K562 (cell line): ENCODE measurements at regions not wholly inside any gene's neighbourhood (a gene's known extent, or its start where the extent isn't known, plus 50 kb on each side); places are given as distances from the start of the nearest gene placed in this dataset.

ENCODE experiments used
- ATAC-seq: fragments of 200-7000 bp; cut with Tn5 transposase; 3 replicates; pipeline ENCODE4 v1.9.1; 2020; ENCODE audit warnings: moderate library complexity
- BruUV-seq: library from RNA; stranded (reverse); fragments of 400-500 nt; replicated peaks from 2 replicates; lab custom pipeline; 2021; lab: Mats Ljungman, UMichigan
- CTCF ChIA-PET: fragments of 300-600 bp; formaldehyde crosslinking; extraction: SDS; loops from one replicate; lab custom pipeline; 2021; ENCODE audit warnings: low intra/inter-chr PET ratio; lab: Yijun Ruan, JAX
- POLR2A ChIA-PET: fragments of 300-600, 350-650 bp; sonication (Branson Sonifier 250); formaldehyde crosslinking; extraction: SDS; loops from one replicate; lab custom pipeline; 2021; ENCODE audit warnings: antibody characterized with exemption, inconsistent platforms; lab: Yijun Ruan, JAX
- DNase-seq, 4 experiments: peaks; one replicate each; pipeline versions ENCODE4 v3.0.0 to v3.0.0-alpha.2; 2011 to 2018; ENCODE audit warnings: low spot score in 3 of 4, mixed read lengths in 3 of 4; ENCODE audit errors: extremely low read depth in 1 of 4
- FAIRE-seq: peaks from 2 replicates; lab custom pipeline; 2011; peaks lifted over from hg19 to GRCh38; lab: Jason Lieb, UNC
- H2AFZ ChIP-seq: 2 replicates; pipeline ENCODE4 v1.6.0; 2011; ENCODE audit warnings: low read depth, low read length, control low read depth, inconsistent platforms
- H3K27ac ChIP-seq: fragments of 200-600 bp; 3 replicates; pipeline ENCODE4 v1.8.0; 2011; ENCODE audit warnings: low read depth, mild to moderate bottlenecking, control low read depth, inconsistent platforms, low read length, moderate library complexity, mixed read lengths; ENCODE audit errors: extremely low read depth
- H3K27me3 ChIP-seq, 2 experiments: fragments of 300-600 bp in 1 of 2; 2 replicates in 1 of 2; 3 replicates in 1 of 2; pipeline versions ENCODE4 v1.6.0 to v1.8.0; 2011; ENCODE audit warnings: inconsistent platforms in 2 of 2, low read length in 2 of 2, mild to moderate bottlenecking in 1 of 2, mixed read lengths in 1 of 2, moderate library complexity in 1 of 2; ENCODE audit not compliant: control insufficient read depth in 2 of 2, insufficient read depth in 2 of 2
- H3K36me3 ChIP-seq: fragments of 300-600 bp; 3 replicates; pipeline ENCODE4 v1.8.0; 2011; ENCODE audit warnings: mild to moderate bottlenecking, low read length, inconsistent platforms; ENCODE audit not compliant: control insufficient read depth, insufficient read depth
- H3K4me1 ChIP-seq, 2 experiments: fragments of 200-600 bp in 1 of 2; replicated peaks in 1 of 2; 2 replicates in 1 of 2; 3 replicates in 1 of 2; pipeline versions ENCODE4 v1.5.1 to v1.8.0; 2011; ENCODE audit warnings: inconsistent platforms in 2 of 2, low read length in 2 of 2, mild to moderate bottlenecking in 1 of 2, mixed read lengths in 1 of 2, moderate library complexity in 1 of 2; ENCODE audit not compliant: control insufficient read depth in 2 of 2, insufficient read depth in 2 of 2
- H3K4me2 ChIP-seq: 2 replicates; pipeline ENCODE4 v1.6.1; 2011; ENCODE audit warnings: low read length, control low read depth, inconsistent platforms, mixed read lengths; ENCODE audit not compliant: insufficient read depth
- H3K4me3 ChIP-seq: fragments of 200-600 bp; sonication (generic), shearing (Covaris generic); 2 replicates; pipeline ENCODE4 v1.5.1; 2016; ENCODE audit warnings: control low read depth, inconsistent platforms
- H3K79me2 ChIP-seq: fragments of 200-600 bp; 3 replicates; pipeline ENCODE4 v1.8.0; 2011; ENCODE audit warnings: low read length, inconsistent platforms; ENCODE audit not compliant: control insufficient read depth, insufficient read depth
- H3K9ac ChIP-seq, 2 experiments: 2 replicates each; pipeline versions ENCODE4 v1.6.0 to v1.6.1; 2011; ENCODE audit warnings: low read depth in 2 of 2, low read length in 2 of 2, control low read depth in 1 of 2, inconsistent platforms in 1 of 2, mild to moderate bottlenecking in 1 of 2, mixed read lengths in 1 of 2; ENCODE audit not compliant: insufficient read depth in 1 of 2
- H3K9me1 ChIP-seq: one replicate; pipeline ENCODE4 v1.6.0; 2011; ENCODE audit warnings: inconsistent platforms, mild to moderate bottlenecking, low read length, moderate library complexity; ENCODE audit not compliant: control insufficient read depth, insufficient read depth
- H3K9me3 ChIP-seq: replicated peaks from 2 replicates; pipeline ENCODE4 v1.5.1; 2011; ENCODE audit warnings: low read depth, low read length, inconsistent platforms; ENCODE audit not compliant: control insufficient read depth, insufficient read depth
- H4K20me1 ChIP-seq: replicated peaks from 2 replicates; pipeline ENCODE4 v1.6.1; 2011; ENCODE audit warnings: low read length, inconsistent platforms, mixed read lengths; ENCODE audit not compliant: control insufficient read depth, insufficient read depth
- BACH1 ChIP-seq: fragments of 200-800 bp; sonication (Bioruptor generic); IDR thresholded peaks from 2 replicates; pipeline ENCODE4 v1.6.1; 2016; ENCODE audit warnings: missing genetic modification characterization, missing compliant biosample characterization
- DLX4 ChIP-seq: fragments of 250-450 bp; sonication (Bioruptor Pico); IDR thresholded peaks from 2 replicates; pipeline ENCODE4 v1.6.1; 2021; ENCODE audit warnings: mild to moderate bottlenecking
- GATAD2A ChIP-seq: fragments of 450-650 bp; IDR thresholded peaks from 2 replicates; pipeline ENCODE4 v1.6.1; 2017
- GTF2E2 ChIP-seq: fragments of 200-800 bp; sonication (Bioruptor generic); IDR thresholded peaks from 2 replicates; pipeline ENCODE4 v1.6.1; 2016; ENCODE audit warnings: missing genetic modification characterization, missing compliant biosample characterization
- HDAC6 ChIP-seq: IDR thresholded peaks from 2 replicates; pipeline ENCODE4 v1.6.1; 2012; ENCODE audit warnings: low read depth, mild to moderate bottlenecking, control low read depth, inconsistent platforms, low read length, moderate library complexity
- LCOR ChIP-seq: sonication (generic); formaldehyde crosslinking; IDR thresholded peaks from 2 replicates; pipeline ENCODE4 v1.8.0; 2022; ENCODE audit warnings: mild to moderate bottlenecking, missing genetic modification reagents
- MED1 ChIP-seq: sonication (generic); formaldehyde crosslinking; IDR thresholded peaks from 2 replicates; pipeline ENCODE4 v1.8.1; 2023; ENCODE audit warnings: missing genetic modification reagents, borderline replicate concordance
- SMARCA5 ChIP-seq: fragments of 450-650 bp; IDR thresholded peaks from 2 replicates; pipeline ENCODE4 v1.6.1; 2016
- TAF1 ChIP-seq: IDR thresholded peaks from 2 replicates; pipeline ENCODE4 v1.6.1; 2011; ENCODE audit warnings: mild to moderate bottlenecking, low read length, moderate library complexity; ENCODE audit not compliant: insufficient read depth, control insufficient read depth, severe bottlenecking; ENCODE audit errors: extremely low read depth
- TBP ChIP-seq: optimal IDR thresholded peaks from 2 replicates; pipeline ENCODE3; 2011; ENCODE audit warnings: low read depth, low read length, improper control_type of control experiment
- ZNF551 ChIP-seq: fragments of 250-450 bp; sonication (Bioruptor Pico); IDR thresholded peaks from 2 replicates; pipeline ENCODE4 v1.5.0; 2021; ENCODE audit warnings: mild to moderate bottlenecking, moderate library complexity
- ZNF75A ChIP-seq: fragments of 450-650 bp; formaldehyde crosslinking; IDR thresholded peaks from 2 replicates; pipeline ENCODE4 v1.4.0; 2020; ENCODE audit warnings: mild to moderate bottlenecking
- WGBS: fragments of 100-300 bp; shearing (Covaris generic); methylation state at CpG from one replicate; pipeline ENCODE4 v1.1.6; 2016; ENCODE audit warnings: low coverage, mixed read lengths; ENCODE audit not compliant: insufficient coverage; ENCODE audit errors: missing lambda C conversion rate; 5-methylcytosine and 5-hydroxymethylcytosine counted together
- in situ Hi-C: fragments of 300-500 bp; cut with MboI; formaldehyde crosslinking; loops from 4 replicates; pipeline ENCODE4 v1.15.0; 2018; ENCODE audit warnings: inconsistent platforms, mixed read lengths
- intact Hi-C: fragments of 100-400 bp; cut with micrococcal nuclease; formaldehyde crosslinking; loops from 2 replicates; pipeline ENCODE4 v1.14.2; 2022
- TF ChIP-seq, protein P1 (sequence below): fragments of 200-800 bp; sonication (Bioruptor generic); IDR thresholded peaks from 2 replicates; pipeline ENCODE4 v1.6.1; 2016; ENCODE audit warnings: missing genetic modification characterization, missing compliant biosample characterization
- TF ChIP-seq, protein P2 (sequence below): sonication (generic); formaldehyde crosslinking; IDR thresholded peaks from 2 replicates; pipeline ENCODE4 v1.8.0; 2022; ENCODE audit warnings: missing genetic modification reagents, mild to moderate bottlenecking, borderline replicate concordance

- no peak overlapping the region for H2AFZ ChIP-seq
- BruUV-seq = no TSS peak
- CTCF ChIA-PET = no interaction called here
Observed at GRCh38 chr3:18066899-18067582, 324.6 kb upstream of the TBC1D5 start.

GRCh38 chr3:18064586-18064985, 322.2 kb upstream of the TBC1D5 start:
- Histone ChIP-seq H3K27me3 (no peaks in the 10 kb centered on the region), H3K4me2 (no peak overlapping the region), H3K36me3 (no peaks in the 10 kb centered on the region), H3K9me3 (no peaks in the 10 kb centered on the region), H3K4me1 (peaks cover 0 to 5% of the 10 kb centered on the region in 2 experiments; a peak in 1 of 5 replicates), H3K79me2 (no peaks in the 10 kb centered on the region), H2AFZ (no peak overlapping the region), H4K20me1 (no peaks in the 10 kb centered on the region), H3K9me1 (no peaks in the 10 kb centered on the region), H3K27ac (no peak overlapping the region), H3K9ac (no peak overlapping the region), H3K4me3 (no peak overlapping the region)
- no peak for FAIRE-seq
- ChIA-PET CTCF (no interaction called here), POLR2A (no interaction called here)
- in situ Hi-C loops (no loop called here), intact Hi-C loops (no loop called here)
- WGBS = 11% methylated on average over 1 of the region's 1 CpG
- no peak for ATAC-seq
- BruUV-seq = no TSS peak
- no peak for DNase-seq
- TF ChIP-seq BACH1 (tag) = no peak
- TF ChIP-seq ZNF551 (CRISPR knock-in tag) = no peak
- no peak for TF ChIP-seq LCOR (CRISPR knock-in tag)
- TF ChIP-seq, protein P1, sequence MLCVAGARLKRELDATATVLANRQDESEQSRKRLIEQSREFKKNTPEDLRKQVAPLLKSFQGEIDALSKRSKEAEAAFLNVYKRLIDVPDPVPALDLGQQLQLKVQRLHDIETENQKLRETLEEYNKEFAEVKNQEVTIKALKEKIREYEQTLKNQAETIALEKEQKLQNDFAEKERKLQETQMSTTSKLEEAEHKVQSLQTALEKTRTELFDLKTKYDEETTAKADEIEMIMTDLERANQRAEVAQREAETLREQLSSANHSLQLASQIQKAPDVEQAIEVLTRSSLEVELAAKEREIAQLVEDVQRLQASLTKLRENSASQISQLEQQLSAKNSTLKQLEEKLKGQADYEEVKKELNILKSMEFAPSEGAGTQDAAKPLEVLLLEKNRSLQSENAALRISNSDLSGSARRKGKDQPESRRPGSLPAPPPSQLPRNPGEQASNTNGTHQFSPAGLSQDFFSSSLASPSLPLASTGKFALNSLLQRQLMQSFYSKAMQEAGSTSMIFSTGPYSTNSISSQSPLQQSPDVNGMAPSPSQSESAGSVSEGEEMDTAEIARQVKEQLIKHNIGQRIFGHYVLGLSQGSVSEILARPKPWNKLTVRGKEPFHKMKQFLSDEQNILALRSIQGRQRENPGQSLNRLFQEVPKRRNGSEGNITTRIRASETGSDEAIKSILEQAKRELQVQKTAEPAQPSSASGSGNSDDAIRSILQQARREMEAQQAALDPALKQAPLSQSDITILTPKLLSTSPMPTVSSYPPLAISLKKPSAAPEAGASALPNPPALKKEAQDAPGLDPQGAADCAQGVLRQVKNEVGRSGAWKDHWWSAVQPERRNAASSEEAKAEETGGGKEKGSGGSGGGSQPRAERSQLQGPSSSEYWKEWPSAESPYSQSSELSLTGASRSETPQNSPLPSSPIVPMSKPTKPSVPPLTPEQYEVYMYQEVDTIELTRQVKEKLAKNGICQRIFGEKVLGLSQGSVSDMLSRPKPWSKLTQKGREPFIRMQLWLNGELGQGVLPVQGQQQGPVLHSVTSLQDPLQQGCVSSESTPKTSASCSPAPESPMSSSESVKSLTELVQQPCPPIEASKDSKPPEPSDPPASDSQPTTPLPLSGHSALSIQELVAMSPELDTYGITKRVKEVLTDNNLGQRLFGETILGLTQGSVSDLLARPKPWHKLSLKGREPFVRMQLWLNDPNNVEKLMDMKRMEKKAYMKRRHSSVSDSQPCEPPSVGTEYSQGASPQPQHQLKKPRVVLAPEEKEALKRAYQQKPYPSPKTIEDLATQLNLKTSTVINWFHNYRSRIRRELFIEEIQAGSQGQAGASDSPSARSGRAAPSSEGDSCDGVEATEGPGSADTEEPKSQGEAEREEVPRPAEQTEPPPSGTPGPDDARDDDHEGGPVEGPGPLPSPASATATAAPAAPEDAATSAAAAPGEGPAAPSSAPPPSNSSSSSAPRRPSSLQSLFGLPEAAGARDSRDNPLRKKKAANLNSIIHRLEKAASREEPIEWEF = no peak
- TF ChIP-seq, protein P2, sequence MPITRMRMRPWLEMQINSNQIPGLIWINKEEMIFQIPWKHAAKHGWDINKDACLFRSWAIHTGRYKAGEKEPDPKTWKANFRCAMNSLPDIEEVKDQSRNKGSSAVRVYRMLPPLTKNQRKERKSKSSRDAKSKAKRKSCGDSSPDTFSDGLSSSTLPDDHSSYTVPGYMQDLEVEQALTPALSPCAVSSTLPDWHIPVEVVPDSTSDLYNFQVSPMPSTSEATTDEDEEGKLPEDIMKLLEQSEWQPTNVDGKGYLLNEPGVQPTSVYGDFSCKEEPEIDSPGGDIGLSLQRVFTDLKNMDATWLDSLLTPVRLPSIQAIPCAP (CRISPR knock-in tag) = no peak
- TF ChIP-seq DLX4 (CRISPR knock-in tag) = no peak

More at GRCh38 chr3:18066899-18067582, 324.6 kb upstream of the TBC1D5 start:
- peaks cover 0 to 2% of the 10 kb centered on the region in 2 experiments; a peak in 1 of 5 replicates for H3K4me1 ChIP-seq
- ATAC-seq = no peak
- H3K9me3 ChIP-seq = no peaks in the 10 kb centered on the region
- no peak overlapping the region for H3K4me2 ChIP-seq
- no peak overlapping the region for H3K27ac ChIP-seq
- no peak for TF ChIP-seq HDAC6
- no peak for TF ChIP-seq GATAD2A
- no peak for TF ChIP-seq TBP
- TF ChIP-seq ZNF75A (CRISPR knock-in tag) = no peak
- no peak for TF ChIP-seq GTF2E2 (tag)
- TF ChIP-seq TAF1 = no peak
- TF ChIP-seq SMARCA5 = no peak
- no peak for TF ChIP-seq MED1 (CRISPR knock-in tag)
- H3K9ac ChIP-seq = no peak overlapping the region
- DNase-seq = no peak
- 3% methylated on average over 3 of the region's 3 CpGs for WGBS
- no peaks in the 10 kb centered on the region for H3K79me2 ChIP-seq
- FAIRE-seq = no peak
- H3K36me3 ChIP-seq = no peaks in the 10 kb centered on the region
- no peaks in the 10 kb centered on the region for H3K27me3 ChIP-seq
- POLR2A ChIA-PET = no interaction called here
- intact Hi-C loops = no loop called here
- no peak overlapping the region for H3K4me3 ChIP-seq
- H4K20me1 ChIP-seq = no peaks in the 10 kb centered on the region
- in situ Hi-C loops = no loop called here
- H3K9me1 ChIP-seq = no peaks in the 10 kb centered on the region
